ENCODE measurements at regions not wholly inside any gene's neighbourhood (a gene's known extent, or its start where the extent isn't known, plus 50 kb on each side); places are given as distances from the start of the nearest gene placed in this dataset.

- DNase-seq, result no peak
These were observed 123.2 kb upstream of the MAX start for GRCh38 chr14:65225299-65226159.

GRCh38 chr14:65226824-65227604, 124.7 kb upstream of the MAX start:
- DNase-seq, result no peak

GRCh38 chr14:65228436-65228835, 126.1 kb upstream of the MAX start:
- no peak for DNase-seq

GRCh38 chr14:65228956-65229747, 126.8 kb upstream of the MAX start:
- no peak for DNase-seq

GRCh38 chr14:65229748-65230728, 127.7 kb upstream of the MAX start:
- peak; percentile 80 for DNase-seq

- no peak for DNase-seq
These were observed 129.1 kb upstream of the MAX start for GRCh38 chr14:65231286-65231980.

- DNase-seq, result no peak
These were observed 132.5 kb upstream of the MAX start for GRCh38 chr14:65234752-65235361.

GRCh38 chr14:65237023-65237814, 134.9 kb upstream of the MAX start:
- no peak for DNase-seq

GRCh38 chr14:65237941-65238340, 135.6 kb upstream of the MAX start:
- DNase-seq, result no peak

GRCh38 chr14:65238456-65238855, 136.1 kb upstream of the MAX start:
- DNase-seq, result no peak

GRCh38 chr14:65239143-65239937, 137.0 kb upstream of the MAX start:
- DNase-seq, result no peak

GRCh38 chr14:65239938-65240296, 137.6 kb upstream of the MAX start:
- no peak for DNase-seq

GRCh38 chr14:65241125-65241752, 138.9 kb upstream of the MAX start:
- no peak for DNase-seq

GRCh38 chr14:65242732-65243134, 140.4 kb upstream of the MAX start:
- DNase-seq, result no peak

GRCh38 chr14:65243766-65244442, 141.6 kb upstream of the MAX start:
- no peak for DNase-seq

- DNase-seq, result no peak
These were observed 147.3 kb upstream of the MAX start for GRCh38 chr14:65249471-65250161.

GRCh38 chr14:65250162-65250495, 147.8 kb upstream of the MAX start:
- DNase-seq, result no peak

GRCh38 chr14:65251213-65251612, 148.9 kb upstream of the MAX start:
- no peak for DNase-seq

All from NCI-H187 treated with DMSO at 0.1 percent for 48 hours (cell line).